Gastroesophageal sphincter (tissue), 3 donors: ENCODE measurements at regions not wholly inside any gene's neighbourhood (a gene's known extent, or its start where the extent isn't known, plus 50 kb on each side); places are given as distances from the start of the nearest gene placed in this dataset.

Experiments used
- EP300 ChIP-seq: sonication (generic); formaldehyde crosslinking; IDR thresholded peaks from one replicate; pipeline ENCODE4 v1.6.1; 2017; ENCODE audit warnings: antibody characterized with exemption, mild to moderate bottlenecking
- POLR2A ChIP-seq, 2 donors: fragments of 450-650 bp; IDR thresholded peaks; one replicate each; pipeline ENCODE4 v1.6.1; 2017; ENCODE audit warnings: antibody characterized with exemption in 2 of 2, mild to moderate bottlenecking in 2 of 2, moderate library complexity in 1 of 2
- POLR2AphosphoS5 ChIP-seq: sonication (generic); formaldehyde crosslinking; IDR thresholded peaks from one replicate; pipeline ENCODE4 v1.6.1; 2017; ENCODE audit warnings: antibody characterized with exemption
- TF ChIP-seq, protein P1 (sequence below), 4 experiments: fragments of 200-600 bp in 2 of 4; fragments of 450-650 bp in 2 of 4; sonication (generic) in 1 of 4; IDR thresholded peaks; one replicate each; pipeline ENCODE4 v1.5.1; 2017 to 2019; ENCODE audit warnings: antibody characterized with exemption in 4 of 4, mild to moderate bottlenecking in 2 of 4, moderate library complexity in 2 of 4

- TF ChIP-seq, protein P1, sequence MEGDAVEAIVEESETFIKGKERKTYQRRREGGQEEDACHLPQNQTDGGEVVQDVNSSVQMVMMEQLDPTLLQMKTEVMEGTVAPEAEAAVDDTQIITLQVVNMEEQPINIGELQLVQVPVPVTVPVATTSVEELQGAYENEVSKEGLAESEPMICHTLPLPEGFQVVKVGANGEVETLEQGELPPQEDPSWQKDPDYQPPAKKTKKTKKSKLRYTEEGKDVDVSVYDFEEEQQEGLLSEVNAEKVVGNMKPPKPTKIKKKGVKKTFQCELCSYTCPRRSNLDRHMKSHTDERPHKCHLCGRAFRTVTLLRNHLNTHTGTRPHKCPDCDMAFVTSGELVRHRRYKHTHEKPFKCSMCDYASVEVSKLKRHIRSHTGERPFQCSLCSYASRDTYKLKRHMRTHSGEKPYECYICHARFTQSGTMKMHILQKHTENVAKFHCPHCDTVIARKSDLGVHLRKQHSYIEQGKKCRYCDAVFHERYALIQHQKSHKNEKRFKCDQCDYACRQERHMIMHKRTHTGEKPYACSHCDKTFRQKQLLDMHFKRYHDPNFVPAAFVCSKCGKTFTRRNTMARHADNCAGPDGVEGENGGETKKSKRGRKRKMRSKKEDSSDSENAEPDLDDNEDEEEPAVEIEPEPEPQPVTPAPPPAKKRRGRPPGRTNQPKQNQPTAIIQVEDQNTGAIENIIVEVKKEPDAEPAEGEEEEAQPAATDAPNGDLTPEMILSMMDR (IDR thresholded peaks at IDR 0.05), result peak in 3 of 4 experiments; percentile 12 to 71 (median 70)
- TF ChIP-seq POLR2A (IDR thresholded peaks at IDR 0.05), result no peak
- TF ChIP-seq POLR2AphosphoS5, result peak; percentile 82
- TF ChIP-seq EP300, result no peak
Observed at GRCh38 chr7:17651863-17652385, 288.4 kb downstream of the SNX13 start.
